Gastroesophageal sphincter (tissue), 3 donors: ENCODE measurements at regions not wholly inside any gene's neighbourhood (a gene's known extent, or its start where the extent isn't known, plus 50 kb on each side); places are given as distances from the start of the nearest gene placed in this dataset.

Experiments
- POLR2A ChIP-seq, 2 donors: fragments of 450-650 bp; IDR thresholded peaks; one replicate each; pipeline ENCODE4 v1.6.1; 2017; ENCODE audit warnings: antibody characterized with exemption in 2 of 2, mild to moderate bottlenecking in 2 of 2, moderate library complexity in 1 of 2
- TF ChIP-seq, protein P1 (sequence below), 4 experiments: fragments of 200-600 bp in 2 of 4; fragments of 450-650 bp in 2 of 4; sonication (generic) in 1 of 4; IDR thresholded peaks; one replicate each; pipeline ENCODE4 v1.5.1; 2017 to 2019; ENCODE audit warnings: antibody characterized with exemption in 4 of 4, mild to moderate bottlenecking in 2 of 4, moderate library complexity in 2 of 4

DNA sequence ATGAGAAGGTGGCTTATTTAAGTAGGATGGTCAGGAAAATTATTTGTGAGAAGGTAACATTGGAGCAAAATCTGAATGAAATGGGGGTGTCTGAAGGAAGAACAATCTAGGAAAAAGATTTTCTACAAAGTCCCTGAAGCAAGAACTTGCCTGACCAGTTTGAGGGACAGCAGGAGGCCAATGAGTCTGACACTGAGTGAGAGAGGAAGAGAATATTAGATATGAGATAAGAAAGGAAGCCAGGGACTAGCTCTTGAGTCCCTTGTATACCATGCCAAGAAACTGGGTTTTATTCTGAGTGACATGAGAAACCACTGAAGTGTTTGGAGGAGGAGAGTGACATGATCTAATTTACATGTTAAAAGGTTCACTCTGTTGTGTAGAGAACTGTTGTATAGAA lies 1478.9 kb downstream of the RPA4 start:
- no peak for TF ChIP-seq POLR2A (IDR thresholded peaks at IDR 0.05)
- TF ChIP-seq, protein P1, sequence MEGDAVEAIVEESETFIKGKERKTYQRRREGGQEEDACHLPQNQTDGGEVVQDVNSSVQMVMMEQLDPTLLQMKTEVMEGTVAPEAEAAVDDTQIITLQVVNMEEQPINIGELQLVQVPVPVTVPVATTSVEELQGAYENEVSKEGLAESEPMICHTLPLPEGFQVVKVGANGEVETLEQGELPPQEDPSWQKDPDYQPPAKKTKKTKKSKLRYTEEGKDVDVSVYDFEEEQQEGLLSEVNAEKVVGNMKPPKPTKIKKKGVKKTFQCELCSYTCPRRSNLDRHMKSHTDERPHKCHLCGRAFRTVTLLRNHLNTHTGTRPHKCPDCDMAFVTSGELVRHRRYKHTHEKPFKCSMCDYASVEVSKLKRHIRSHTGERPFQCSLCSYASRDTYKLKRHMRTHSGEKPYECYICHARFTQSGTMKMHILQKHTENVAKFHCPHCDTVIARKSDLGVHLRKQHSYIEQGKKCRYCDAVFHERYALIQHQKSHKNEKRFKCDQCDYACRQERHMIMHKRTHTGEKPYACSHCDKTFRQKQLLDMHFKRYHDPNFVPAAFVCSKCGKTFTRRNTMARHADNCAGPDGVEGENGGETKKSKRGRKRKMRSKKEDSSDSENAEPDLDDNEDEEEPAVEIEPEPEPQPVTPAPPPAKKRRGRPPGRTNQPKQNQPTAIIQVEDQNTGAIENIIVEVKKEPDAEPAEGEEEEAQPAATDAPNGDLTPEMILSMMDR (IDR thresholded peaks at IDR 0.05) = no peak
